ENCODE measurements at regions not wholly inside any gene's neighbourhood (a gene's known extent, or its start where the extent isn't known, plus 50 kb on each side); places are given as distances from the start of the nearest gene placed in this dataset.

DNA sequence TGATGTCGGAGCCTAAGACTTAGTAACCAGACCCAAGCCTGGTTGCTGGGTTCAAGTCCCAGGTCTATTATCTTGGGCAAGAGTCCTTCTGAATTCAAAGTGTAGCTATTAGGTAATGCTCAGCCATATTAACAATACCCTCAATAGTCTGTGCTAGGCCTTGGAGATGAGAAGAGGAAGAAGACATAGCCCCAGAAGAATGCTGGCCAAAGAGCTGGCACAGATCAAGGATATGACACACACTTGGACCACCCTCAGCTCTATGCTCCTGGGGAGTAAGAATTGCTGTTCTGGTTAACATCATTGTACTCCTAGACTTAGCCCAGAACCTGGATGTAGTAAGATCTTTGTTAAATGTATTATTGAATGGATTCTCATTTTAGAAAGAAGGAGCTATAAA is 426.7 kb downstream of the CDK5RAP2 start:
- no peaks in the 10 kb centered on the region for H4K20me1 ChIP-seq (replicated peaks; ENCODE audit: control insufficient read depth, extremely low read depth, insufficient read depth, low read length)
- no peaks in the 10 kb centered on the region for H3K9me3 ChIP-seq (replicated peaks; ENCODE audit: control insufficient read depth, insufficient read depth, low read length)
- no peak for TF ChIP-seq POLR2A (IDR thresholded peaks at IDR 0.05; ENCODE audit: low read depth, low read length)
- no peak for TF ChIP-seq FOS (IDR thresholded peaks at IDR 0.05; ENCODE audit: borderline replicate concordance, insufficient read depth, low read length)
- TF ChIP-seq POLR2AphosphoS5 (IDR thresholded peaks at IDR 0.05; ENCODE audit: insufficient read depth, low read depth, low read length) = no peak
- no peak for TF ChIP-seq CTCF (IDR thresholded peaks at IDR 0.05; ENCODE audit: extremely low read depth in 1 of 2, insufficient read depth in 1 of 2, low read depth in 1 of 2, low read length in 2 of 2)
- no peak for TF ChIP-seq EZH2 (IDR thresholded peaks at IDR 0.05; ENCODE audit: borderline replicate concordance, low read depth, low read length, severe bottlenecking)
- TF ChIP-seq GATA2 (IDR thresholded peaks at IDR 0.05; ENCODE audit: insufficient read depth, insufficient read length, low read depth, low read length) = no peak
- no peak for TF ChIP-seq MYC (IDR thresholded peaks at IDR 0.05; ENCODE audit: low read depth, low read length)
- TF ChIP-seq JUN (IDR thresholded peaks at IDR 0.05; ENCODE audit: borderline replicate concordance, insufficient read depth, insufficient read length, low read depth) = no peak
- no peak for TF ChIP-seq MAX (IDR thresholded peaks at IDR 0.05; ENCODE audit: insufficient read depth, insufficient read length)
- CTCF ChIA-PET = no interaction called here
- no peaks in the 10 kb centered on the region for H3K4me1 ChIP-seq (ENCODE audit: control insufficient read depth, extremely low read depth, insufficient read depth, low read length)
- no TSS peak for BruUV-seq (replicated peaks)
- no peak overlapping the region for H3K4me3 ChIP-seq (replicated peaks in 1 of 3; ENCODE audit: insufficient read depth in 1 of 3, low read depth in 1 of 3, low read length in 3 of 3)
- no peak overlapping the region for H3K9ac ChIP-seq (replicated peaks; ENCODE audit: extremely low read depth, insufficient read depth, low read length)
- intact Hi-C loops (cut with micrococcal nuclease) = no loop called here
- no peaks in the 10 kb centered on the region for H3K79me2 ChIP-seq (ENCODE audit: control insufficient read depth, insufficient read depth, low read length)
- H3K4me2 ChIP-seq (ENCODE audit: insufficient read depth, low read length) = no peak overlapping the region
- POLR2A ChIA-PET = no interaction called here
- no peak overlapping the region for H3K27ac ChIP-seq (ENCODE audit: insufficient read depth, low read depth, low read length)
- no peak overlapping the region for H2AFZ ChIP-seq (ENCODE audit: low read depth, low read length)
- no peaks in the 10 kb centered on the region for H3K9me1 ChIP-seq (replicated peaks; ENCODE audit: control insufficient read depth, extremely low read depth, insufficient read depth, low read length)
- dilution Hi-C loops (cut with MboI; ENCODE audit: extremely low pct_ligation_motif_present, low sequenced_read_pairs) = no loop called here
- no peaks in the 10 kb centered on the region for H3K36me3 ChIP-seq (ENCODE audit: control insufficient read depth in 2 of 2, extremely low read depth in 1 of 2, insufficient read depth in 2 of 2, low read length in 2 of 2)
- no peak for FAIRE-seq
- no peak for DNase-seq (ENCODE audit: low read depth, low spot score)
- H3K27me3 ChIP-seq (ENCODE audit: control insufficient read depth in 2 of 2, insufficient read depth in 2 of 2, low read length in 2 of 2) = no peaks in the 10 kb centered on the region

Measured in endothelial cell of umbilical vein (primary cell).